ENCODE measurements at regions not wholly inside any gene's neighbourhood (a gene's known extent, or its start where the extent isn't known, plus 50 kb on each side); places are given as distances from the start of the nearest gene placed in this dataset.

DNA sequence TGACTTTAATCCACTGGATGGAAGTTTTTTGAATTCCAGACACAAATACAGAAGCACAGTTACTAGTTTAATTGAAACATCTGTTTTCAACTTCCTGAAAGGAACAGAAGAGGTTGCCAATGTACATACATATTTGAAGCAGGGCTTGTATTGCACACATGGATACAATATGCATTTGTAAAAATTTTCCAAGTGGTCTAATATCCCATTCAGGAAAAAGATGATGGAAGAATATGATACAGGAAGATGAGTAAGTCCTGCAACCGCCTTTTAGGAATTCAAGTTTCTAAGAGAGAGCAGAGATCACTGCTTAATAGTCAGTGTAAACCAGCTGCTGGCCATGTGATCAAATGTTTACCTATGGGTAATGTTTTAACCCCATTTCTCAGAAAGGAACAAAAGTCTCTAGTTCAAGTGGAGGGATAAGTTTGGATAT is 265.4 kb downstream of the TRIB2 start:
- no peak for DNase-seq
- Histone ChIP-seq H3K9me3 (no peaks in the 10 kb centered on the region), H3K36me3 (no peaks in the 10 kb centered on the region), H3K4me3 (no peak overlapping the region), H3K27ac (no peak overlapping the region), H3K27me3 (no peaks in the 10 kb centered on the region), H3K4me1 (no peaks in the 10 kb centered on the region)
- in situ Hi-C loops (cut with MboI; ENCODE audit: low pct_ligation_motif_present in 1 of 4, low pct_unique_long_range_greater_than_20kb in 1 of 4, low sequenced_read_pairs in 3 of 4): no loop called here
- WGBS, 2 donors (ENCODE audit: low coverage in 1 of 2): 43 to 55% methylated on average over 1 of the region's 1 CpG
- intact Hi-C loops (cut with DNase I; ENCODE audit: low total_unique reads): no loop called here
- TF ChIP-seq, protein P1, sequence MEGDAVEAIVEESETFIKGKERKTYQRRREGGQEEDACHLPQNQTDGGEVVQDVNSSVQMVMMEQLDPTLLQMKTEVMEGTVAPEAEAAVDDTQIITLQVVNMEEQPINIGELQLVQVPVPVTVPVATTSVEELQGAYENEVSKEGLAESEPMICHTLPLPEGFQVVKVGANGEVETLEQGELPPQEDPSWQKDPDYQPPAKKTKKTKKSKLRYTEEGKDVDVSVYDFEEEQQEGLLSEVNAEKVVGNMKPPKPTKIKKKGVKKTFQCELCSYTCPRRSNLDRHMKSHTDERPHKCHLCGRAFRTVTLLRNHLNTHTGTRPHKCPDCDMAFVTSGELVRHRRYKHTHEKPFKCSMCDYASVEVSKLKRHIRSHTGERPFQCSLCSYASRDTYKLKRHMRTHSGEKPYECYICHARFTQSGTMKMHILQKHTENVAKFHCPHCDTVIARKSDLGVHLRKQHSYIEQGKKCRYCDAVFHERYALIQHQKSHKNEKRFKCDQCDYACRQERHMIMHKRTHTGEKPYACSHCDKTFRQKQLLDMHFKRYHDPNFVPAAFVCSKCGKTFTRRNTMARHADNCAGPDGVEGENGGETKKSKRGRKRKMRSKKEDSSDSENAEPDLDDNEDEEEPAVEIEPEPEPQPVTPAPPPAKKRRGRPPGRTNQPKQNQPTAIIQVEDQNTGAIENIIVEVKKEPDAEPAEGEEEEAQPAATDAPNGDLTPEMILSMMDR (IDR thresholded peaks at IDR 0.05): no peak
- no peak for TF ChIP-seq EP300 (IDR thresholded peaks at IDR 0.05; ENCODE audit: low read depth)
- TF ChIP-seq POLR2AphosphoS5 (IDR thresholded peaks at IDR 0.05): no peak
- no peak for TF ChIP-seq POLR2A (IDR thresholded peaks at IDR 0.05)

- Histone ChIP-seq H3K27ac (no peak overlapping the region), H3K9me3 (no peaks in the 10 kb centered on the region), H3K4me3 (no peak overlapping the region), H3K27me3 (no peaks in the 10 kb centered on the region), H3K4me1 (no peaks in the 10 kb centered on the region), H3K36me3 (no peaks in the 10 kb centered on the region)
- TF ChIP-seq POLR2A (IDR thresholded peaks at IDR 0.05) (no peak), EP300 (IDR thresholded peaks at IDR 0.05; ENCODE audit: low read depth) (no peak), POLR2AphosphoS5 (IDR thresholded peaks at IDR 0.05) (no peak)
- TF ChIP-seq, protein P1 (IDR thresholded peaks at IDR 0.05): no peak
- intact Hi-C loops (cut with DNase I; ENCODE audit: low total_unique reads) (no loop called here), in situ Hi-C loops (cut with MboI; ENCODE audit: low pct_ligation_motif_present in 1 of 4, low pct_unique_long_range_greater_than_20kb in 1 of 4, low sequenced_read_pairs in 3 of 4) (no loop called here)
- DNase-seq: no peak
Observed at GRCh38 chr2:12987246-12987645, 270.5 kb downstream of the TRIB2 start.

DNA sequence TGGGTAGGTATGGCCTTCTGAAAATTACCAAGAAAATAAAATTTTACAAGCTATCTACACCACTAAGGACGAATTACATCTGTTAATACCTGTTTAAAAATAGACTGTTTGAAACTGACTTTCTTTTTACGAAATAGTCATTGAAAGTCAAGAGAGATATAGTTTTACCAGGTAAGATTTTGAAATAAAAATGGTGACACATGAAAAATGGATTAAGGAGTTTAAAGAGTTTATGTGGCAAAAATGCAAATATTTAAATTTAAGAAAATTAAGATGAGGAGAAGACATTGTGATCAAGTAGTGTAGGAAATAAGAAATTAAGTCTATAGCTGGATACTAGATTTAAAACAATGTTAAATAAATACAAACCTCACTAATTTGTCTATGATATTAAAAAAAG is 271.5 kb downstream of the TRIB2 start:
- in situ Hi-C loops (cut with MboI; ENCODE audit: low pct_ligation_motif_present in 1 of 4, low pct_unique_long_range_greater_than_20kb in 1 of 4, low sequenced_read_pairs in 3 of 4): no loop called here
- WGBS, 2 donors (ENCODE audit: low coverage in 1 of 2): 68 to 72% methylated on average over 2 of the region's 2 CpGs
- no peaks in the 10 kb centered on the region for H3K36me3 ChIP-seq

GRCh38 chr2:12990523-12990922 is 273.8 kb downstream of the TRIB2 start:
- DNase-seq: no peak
- TF ChIP-seq, protein P1 (IDR thresholded peaks at IDR 0.05): peak in 2 of 5 experiments; percentile 8 to 10
- no peak for TF ChIP-seq EP300 (IDR thresholded peaks at IDR 0.05; ENCODE audit: low read depth)
- H3K27me3 ChIP-seq: no peaks in the 10 kb centered on the region
- no peaks in the 10 kb centered on the region for H3K4me1 ChIP-seq
- intact Hi-C loops (cut with DNase I; ENCODE audit: low total_unique reads) (no loop called here), in situ Hi-C loops (cut with MboI; ENCODE audit: low pct_ligation_motif_present in 1 of 4, low pct_unique_long_range_greater_than_20kb in 1 of 4, low sequenced_read_pairs in 3 of 4) (no loop called here)
- H3K9me3 ChIP-seq: no peaks in the 10 kb centered on the region
- 10 to 40% methylated on average over 1 of the region's 1 CpG for WGBS, 2 donors (ENCODE audit: low coverage in 1 of 2)
- H3K4me3 ChIP-seq: no peak overlapping the region
- H3K27ac ChIP-seq: no peak overlapping the region
- H3K36me3 ChIP-seq: no peaks in the 10 kb centered on the region

More for the DNA sequence above, 271.5 kb downstream of the TRIB2 start:
- no peak for DNase-seq
- Histone ChIP-seq H3K4me1 (no peaks in the 10 kb centered on the region), H3K9me3 (no peaks in the 10 kb centered on the region), H3K27ac (no peak overlapping the region), H3K27me3 (no peaks in the 10 kb centered on the region), H3K4me3 (no peak overlapping the region)
- intact Hi-C loops (cut with DNase I; ENCODE audit: low total_unique reads): no loop called here
- TF ChIP-seq EP300 (IDR thresholded peaks at IDR 0.05; ENCODE audit: low read depth) (no peak), POLR2A (IDR thresholded peaks at IDR 0.05) (no peak), POLR2AphosphoS5 (IDR thresholded peaks at IDR 0.05) (no peak)
- TF ChIP-seq, protein P1 (IDR thresholded peaks at IDR 0.05): no peak
